BJ (cell line): ENCODE measurements at regions not wholly inside any gene's neighbourhood (a gene's known extent, or its start where the extent isn't known, plus 50 kb on each side); places are given as distances from the start of the nearest gene placed in this dataset.

Experiments used
- CTCF ChIA-PET: fragments of 350-600 bp; formaldehyde crosslinking; extraction: SDS; loops from one replicate; lab custom pipeline; 2021; ENCODE audit warnings: antibody characterized with exemption, inconsistent platforms; lab: Yijun Ruan, JAX
- POLR2A ChIA-PET: fragments of 300-600 bp; sonication (Branson Sonifier 250); formaldehyde crosslinking; extraction: SDS; loops from one replicate; lab custom pipeline; 2021; ENCODE audit warnings: antibody characterized with exemption; lab: Charles Lee
- DNase-seq: peaks from one replicate; pipeline ENCODE4 v3.0.0-alpha.2; 2011; ENCODE audit warnings: low read depth
- H3K27me3 ChIP-seq: 2 replicates; pipeline ENCODE4 v1.6.0; 2011; ENCODE audit warnings: low read length; ENCODE audit not compliant: control insufficient read depth, insufficient read depth
- H3K36me3 ChIP-seq: 2 replicates; pipeline ENCODE4 v1.5.1; 2011; ENCODE audit warnings: low read length; ENCODE audit not compliant: control insufficient read depth, insufficient read depth
- H3K4me3 ChIP-seq: 2 replicates; pipeline ENCODE4 v1.5.1; 2011; ENCODE audit warnings: low read depth, mild to moderate bottlenecking, control low read depth, low read length
- TF ChIP-seq, protein P1 (sequence below): IDR thresholded peaks from 2 replicates; pipeline ENCODE4 v1.5.1; 2011; ENCODE audit warnings: low read depth, mild to moderate bottlenecking, control low read depth, inconsistent platforms, low read length, moderate library complexity; ENCODE audit not compliant: insufficient read depth

GRCh38 chr1:82073659-82074058, 272.9 kb downstream of the ADGRL2 start:
- no peak for DNase-seq
- POLR2A ChIA-PET: no interaction called here
- TF ChIP-seq, protein P1, sequence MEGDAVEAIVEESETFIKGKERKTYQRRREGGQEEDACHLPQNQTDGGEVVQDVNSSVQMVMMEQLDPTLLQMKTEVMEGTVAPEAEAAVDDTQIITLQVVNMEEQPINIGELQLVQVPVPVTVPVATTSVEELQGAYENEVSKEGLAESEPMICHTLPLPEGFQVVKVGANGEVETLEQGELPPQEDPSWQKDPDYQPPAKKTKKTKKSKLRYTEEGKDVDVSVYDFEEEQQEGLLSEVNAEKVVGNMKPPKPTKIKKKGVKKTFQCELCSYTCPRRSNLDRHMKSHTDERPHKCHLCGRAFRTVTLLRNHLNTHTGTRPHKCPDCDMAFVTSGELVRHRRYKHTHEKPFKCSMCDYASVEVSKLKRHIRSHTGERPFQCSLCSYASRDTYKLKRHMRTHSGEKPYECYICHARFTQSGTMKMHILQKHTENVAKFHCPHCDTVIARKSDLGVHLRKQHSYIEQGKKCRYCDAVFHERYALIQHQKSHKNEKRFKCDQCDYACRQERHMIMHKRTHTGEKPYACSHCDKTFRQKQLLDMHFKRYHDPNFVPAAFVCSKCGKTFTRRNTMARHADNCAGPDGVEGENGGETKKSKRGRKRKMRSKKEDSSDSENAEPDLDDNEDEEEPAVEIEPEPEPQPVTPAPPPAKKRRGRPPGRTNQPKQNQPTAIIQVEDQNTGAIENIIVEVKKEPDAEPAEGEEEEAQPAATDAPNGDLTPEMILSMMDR: no peak
- CTCF ChIA-PET: no interaction called here
- Histone ChIP-seq H3K4me3 (no peak overlapping the region), H3K27me3 (no peaks in the 10 kb centered on the region), H3K36me3 (no peaks in the 10 kb centered on the region)

GRCh38 chr1:82073071-82073470, 272.3 kb downstream of the ADGRL2 start:
- Histone ChIP-seq H3K4me3 (no peak overlapping the region), H3K36me3 (no peaks in the 10 kb centered on the region), H3K27me3 (no peaks in the 10 kb centered on the region)
- no peak for DNase-seq
- TF ChIP-seq, protein P1: no peak
- ChIA-PET POLR2A (no interaction called here), CTCF (no interaction called here)

GRCh38 chr1:82065916-82066315, 265.2 kb downstream of the ADGRL2 start:
- TF ChIP-seq, protein P1: no peak
- Histone ChIP-seq H3K36me3 (no peaks in the 10 kb centered on the region), H3K4me3 (no peak overlapping the region), H3K27me3 (no peaks in the 10 kb centered on the region)
- ChIA-PET POLR2A (no interaction called here), CTCF (interaction anchor here (0.9 kb wide), 1 partner anchor 11 kb away, joined by 3 read pairs; no protein-coding TSS in a partner anchor)
- DNase-seq: no peak

DNA sequence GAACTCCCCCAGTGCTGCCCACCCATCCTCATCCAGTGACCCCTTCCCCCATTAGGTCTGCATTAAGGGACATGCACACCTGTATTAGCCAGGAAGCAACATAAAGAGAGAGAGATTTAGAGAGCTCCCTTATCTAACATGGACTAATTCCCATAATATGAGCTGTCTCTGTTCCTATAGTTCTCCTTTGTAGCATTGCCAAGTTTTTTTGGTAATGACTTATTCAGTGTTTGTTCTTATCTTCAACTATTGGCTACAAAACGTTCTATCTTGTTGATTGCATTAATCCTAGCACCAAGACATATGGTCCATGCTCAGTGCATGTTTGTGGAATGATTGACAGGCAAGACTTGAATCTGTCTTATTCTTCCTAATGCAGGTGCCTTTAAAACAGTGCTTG, 264.0 kb downstream of the ADGRL2 start:
- CTCF ChIA-PET: no interaction called here
- DNase-seq: no peak
- Histone ChIP-seq H3K27me3 (no peaks in the 10 kb centered on the region), H3K4me3 (no peak overlapping the region), H3K36me3 (no peaks in the 10 kb centered on the region)
- TF ChIP-seq, protein P1: no peak
- POLR2A ChIA-PET: no interaction called here

DNA sequence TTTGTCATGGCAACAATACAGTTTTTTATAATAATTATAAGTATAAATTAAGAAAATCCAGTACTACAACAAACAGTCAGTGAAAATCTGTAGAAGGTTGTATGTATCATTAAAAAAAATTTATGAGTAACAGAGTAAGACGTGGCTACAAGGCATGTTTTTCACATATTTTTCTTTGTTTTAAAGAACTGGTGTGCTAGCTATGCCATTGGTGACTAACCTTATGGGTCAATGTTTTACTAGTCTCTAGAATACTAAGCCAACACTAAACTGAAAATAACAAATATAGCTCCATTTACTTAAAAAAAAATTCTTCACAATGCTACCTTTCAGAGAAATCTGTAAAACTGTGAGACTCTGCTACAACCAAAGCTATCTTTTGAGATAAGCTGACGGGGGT, 261.5 kb downstream of the ADGRL2 start:
- TF ChIP-seq, protein P1: no peak
- Histone ChIP-seq H3K36me3 (no peaks in the 10 kb centered on the region), H3K27me3 (no peaks in the 10 kb centered on the region), H3K4me3 (no peak overlapping the region)
- POLR2A ChIA-PET: no interaction called here
- no peak for DNase-seq
- CTCF ChIA-PET: no interaction called here
